ENCODE measurements at regions not wholly inside any gene's neighbourhood (a gene's known extent, or its start where the extent isn't known, plus 50 kb on each side); places are given as distances from the start of the nearest gene placed in this dataset.

DNA sequence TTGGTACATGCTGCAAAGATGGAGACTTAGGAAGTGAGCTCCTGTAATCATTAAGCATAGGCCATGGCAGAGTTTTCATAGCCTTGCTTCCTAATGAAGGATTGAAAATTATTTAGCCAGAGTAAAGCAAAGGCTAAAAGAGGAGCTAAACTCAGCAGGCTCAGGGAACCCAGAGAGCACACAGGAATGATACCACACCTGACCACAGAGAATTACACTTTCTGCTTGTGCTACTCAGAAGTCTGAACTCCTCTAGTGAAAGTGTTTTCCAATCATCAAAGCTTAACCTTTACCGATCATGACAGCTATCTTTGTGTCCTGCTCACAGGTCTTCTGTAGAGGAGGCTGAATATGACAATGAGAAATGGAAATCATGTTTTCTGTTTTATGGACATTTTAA lies 347.7 kb downstream of the OTUD1 start:
- TF ChIP-seq, protein P1, sequence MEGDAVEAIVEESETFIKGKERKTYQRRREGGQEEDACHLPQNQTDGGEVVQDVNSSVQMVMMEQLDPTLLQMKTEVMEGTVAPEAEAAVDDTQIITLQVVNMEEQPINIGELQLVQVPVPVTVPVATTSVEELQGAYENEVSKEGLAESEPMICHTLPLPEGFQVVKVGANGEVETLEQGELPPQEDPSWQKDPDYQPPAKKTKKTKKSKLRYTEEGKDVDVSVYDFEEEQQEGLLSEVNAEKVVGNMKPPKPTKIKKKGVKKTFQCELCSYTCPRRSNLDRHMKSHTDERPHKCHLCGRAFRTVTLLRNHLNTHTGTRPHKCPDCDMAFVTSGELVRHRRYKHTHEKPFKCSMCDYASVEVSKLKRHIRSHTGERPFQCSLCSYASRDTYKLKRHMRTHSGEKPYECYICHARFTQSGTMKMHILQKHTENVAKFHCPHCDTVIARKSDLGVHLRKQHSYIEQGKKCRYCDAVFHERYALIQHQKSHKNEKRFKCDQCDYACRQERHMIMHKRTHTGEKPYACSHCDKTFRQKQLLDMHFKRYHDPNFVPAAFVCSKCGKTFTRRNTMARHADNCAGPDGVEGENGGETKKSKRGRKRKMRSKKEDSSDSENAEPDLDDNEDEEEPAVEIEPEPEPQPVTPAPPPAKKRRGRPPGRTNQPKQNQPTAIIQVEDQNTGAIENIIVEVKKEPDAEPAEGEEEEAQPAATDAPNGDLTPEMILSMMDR (IDR thresholded peaks at IDR 0.05; ENCODE audit: low read depth, low read length) = no peak
- no peak for TF ChIP-seq EZH2phosphoT487 (IDR thresholded peaks at IDR 0.05; ENCODE audit: low read depth)
